HEK293 (cell line): ENCODE measurements at regions not wholly inside any gene's neighbourhood (a gene's known extent, or its start where the extent isn't known, plus 50 kb on each side); places are given as distances from the start of the nearest gene placed in this dataset.

Source experiments
- CTCF ChIA-PET: fragments of 350-600 bp; formaldehyde crosslinking; extraction: SDS; loops from one replicate; lab custom pipeline; 2021; ENCODE audit warnings: antibody characterized with exemption; lab: Yijun Ruan, JAX
- POLR2A ChIA-PET: fragments of 300-600 bp; formaldehyde crosslinking; extraction: SDS; loops from one replicate; lab custom pipeline; 2020; ENCODE audit warnings: antibody characterized with exemption, inconsistent platforms; lab: Yijun Ruan, JAX
- H3K27ac ChIP-seq: fragments of 200-500 bp; sonication (Bioruptor generic); 2 replicates; pipeline ENCODE4 v1.5.1; 2014; ENCODE audit warnings: low read depth, low read length, control low read depth, inconsistent platforms; ENCODE audit errors: extremely low read depth
- H3K36me3 ChIP-seq, 2 experiments: fragments of 200-500 bp in 1 of 2; sonication (Bioruptor generic) in 1 of 2; 1 replicate in 1 of 2; 2 replicates in 1 of 2; pipeline ENCODE4 v1.5.1; 2014 to 2017; ENCODE audit warnings: inconsistent platforms in 2 of 2, low read length in 2 of 2; ENCODE audit not compliant: control insufficient read depth in 2 of 2, insufficient read depth in 1 of 2
- H3K4me1 ChIP-seq: fragments of 200-500 bp; sonication (Bioruptor generic); 2 replicates; pipeline ENCODE4 v1.5.1; 2014; ENCODE audit warnings: mild to moderate bottlenecking, low read length, inconsistent platforms; ENCODE audit not compliant: control insufficient read depth, insufficient read depth
- H3K4me3 ChIP-seq: 2 replicates; pipeline ENCODE4 v1.5.1; 2011; ENCODE audit warnings: low read depth, mild to moderate bottlenecking, control low read depth, low read length, moderate library complexity
- H3K9me3 ChIP-seq: fragments of 200-500 bp; sonication (Bioruptor generic); 2 replicates; pipeline ENCODE4 v1.5.1; 2014; ENCODE audit warnings: low read depth, low read length, inconsistent platforms; ENCODE audit not compliant: control insufficient read depth, insufficient read depth
- EGR2 ChIP-seq: fragments of 450-650 bp; formaldehyde crosslinking; IDR thresholded peaks from 2 replicates; pipeline ENCODE4 v1.5.1; 2016; ENCODE audit warnings: low read depth, missing biosample characterization, missing genetic modification characterization
- GLI4 ChIP-seq: fragments of 450-650 bp; formaldehyde crosslinking; IDR thresholded peaks from 2 replicates; pipeline ENCODE4 v1.5.1; 2016; ENCODE audit warnings: missing biosample characterization, missing genetic modification characterization
- HOXC10 ChIP-seq: sonication (generic); formaldehyde crosslinking; IDR thresholded peaks from 2 replicates; pipeline ENCODE4 v1.8.1; 2023; ENCODE audit warnings: mild to moderate bottlenecking, missing genetic modification reagents
- MYNN ChIP-seq: fragments of 450-650 bp; formaldehyde crosslinking; IDR thresholded peaks from 2 replicates; pipeline ENCODE4 v1.5.1; 2016; ENCODE audit warnings: missing biosample characterization, missing genetic modification characterization, borderline replicate concordance
- TCF7L2 ChIP-seq: IDR thresholded peaks from 2 replicates; pipeline ENCODE4 v1.6.1; 2011; ENCODE audit warnings: low read depth, mild to moderate bottlenecking, inconsistent platforms, low read length, moderate library complexity, borderline replicate concordance
- WT1 ChIP-seq: fragments of 450-650 bp; formaldehyde crosslinking; IDR thresholded peaks from 2 replicates; pipeline ENCODE4 v1.5.1; 2016; ENCODE audit warnings: missing biosample characterization, missing genetic modification characterization
- ZFP69B ChIP-seq: fragments of 450-650 bp; formaldehyde crosslinking; IDR thresholded peaks from 2 replicates; pipeline ENCODE4 v1.5.1; 2016; ENCODE audit warnings: missing biosample characterization, missing genetic modification characterization
- ZNF155 ChIP-seq: fragments of 450-650 bp; formaldehyde crosslinking; IDR thresholded peaks from 2 replicates; pipeline ENCODE4 v1.5.1; 2016; ENCODE audit warnings: missing biosample characterization, missing genetic modification characterization
- ZNF2 ChIP-seq: fragments of 450-650 bp; formaldehyde crosslinking; IDR thresholded peaks from 2 replicates; pipeline ENCODE4 v1.5.1; 2016; ENCODE audit warnings: missing biosample characterization, missing genetic modification characterization
- ZNF324 ChIP-seq: fragments of 450-650 bp; formaldehyde crosslinking; IDR thresholded peaks from 2 replicates; pipeline ENCODE4 v1.5.1; 2016; ENCODE audit warnings: missing biosample characterization, missing genetic modification characterization
- ZNF350 ChIP-seq: fragments of 450-650 bp; formaldehyde crosslinking; IDR thresholded peaks from 2 replicates; pipeline ENCODE4 v1.5.0; 2017; ENCODE audit warnings: missing biosample characterization, mild to moderate bottlenecking, missing genetic modification characterization
- ZNF544 ChIP-seq: fragments of 450-650 bp; formaldehyde crosslinking; IDR thresholded peaks from 2 replicates; pipeline ENCODE4 v1.5.0; 2017; ENCODE audit warnings: missing biosample characterization, missing genetic modification characterization
- ZNF621 ChIP-seq: fragments of 450-650 bp; formaldehyde crosslinking; IDR thresholded peaks from 2 replicates; pipeline ENCODE4 v1.5.1; 2017; ENCODE audit warnings: missing biosample characterization, missing genetic modification characterization
- ZSCAN16 ChIP-seq: fragments of 450-650 bp; formaldehyde crosslinking; IDR thresholded peaks from 2 replicates; pipeline ENCODE4 v1.5.1; 2016; ENCODE audit warnings: missing biosample characterization, missing genetic modification characterization
- TF ChIP-seq, protein P1 (sequence below): fragments of 450-650 bp; formaldehyde crosslinking; IDR thresholded peaks from 2 replicates; pipeline ENCODE4 v1.5.1; 2016; ENCODE audit warnings: missing biosample characterization, missing genetic modification characterization
- TF ChIP-seq, protein P2 (sequence below): fragments of 450-650 bp; IDR thresholded peaks from 2 replicates; pipeline ENCODE4 v1.5.1; 2018; ENCODE audit warnings: missing biosample characterization, missing genetic modification characterization
- TF ChIP-seq, protein P3 (sequence below): fragments of 450-650 bp; formaldehyde crosslinking; IDR thresholded peaks from 2 replicates; pipeline ENCODE4 v1.5.1; 2016; ENCODE audit warnings: missing biosample characterization, missing genetic modification characterization
- TF ChIP-seq, protein P4 (sequence below): fragments of 450-650 bp; formaldehyde crosslinking; IDR thresholded peaks from 2 replicates; pipeline ENCODE4 v1.5.1; 2016; ENCODE audit warnings: missing biosample characterization, missing genetic modification characterization
- TF ChIP-seq, protein P5 (sequence below): fragments of 450-650 bp; formaldehyde crosslinking; IDR thresholded peaks from 2 replicates; pipeline ENCODE4 v1.5.1; 2016; ENCODE audit warnings: missing biosample characterization, missing genetic modification characterization

DNA sequence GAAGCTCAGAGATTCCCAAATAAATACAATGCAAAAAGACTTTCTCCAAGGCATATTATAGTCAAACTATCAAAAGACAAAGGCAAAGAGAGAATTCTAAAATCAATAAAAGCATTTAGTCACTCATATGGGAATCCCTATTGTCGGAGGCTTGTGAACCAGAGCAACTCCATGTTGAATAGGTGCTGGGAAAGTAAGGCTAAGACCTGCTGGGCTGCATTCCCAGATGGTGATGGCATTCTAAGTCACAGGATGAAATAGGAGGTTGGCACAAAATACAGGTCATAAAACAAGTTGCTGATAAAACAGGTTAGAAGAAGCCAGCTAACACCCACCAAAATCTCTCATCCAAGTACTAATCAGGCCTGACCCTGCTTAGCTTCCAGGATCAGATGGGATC lies 84.5 kb downstream of the JRKL start (continued):
- TF ChIP-seq ZNF350 (tag by site-specific recombination), result no peak
- TF ChIP-seq HOXC10 (CRISPR knock-in tag), result no peak
- TF ChIP-seq ZNF621 (tag by site-specific recombination), result no peak
- TF ChIP-seq ZFP69B (tag by site-specific recombination), result no peak
- no peak for TF ChIP-seq WT1 (tag by site-specific recombination)
- no peak for TF ChIP-seq TCF7L2
- no peak for TF ChIP-seq ZNF324 (tag by site-specific recombination)

DNA sequence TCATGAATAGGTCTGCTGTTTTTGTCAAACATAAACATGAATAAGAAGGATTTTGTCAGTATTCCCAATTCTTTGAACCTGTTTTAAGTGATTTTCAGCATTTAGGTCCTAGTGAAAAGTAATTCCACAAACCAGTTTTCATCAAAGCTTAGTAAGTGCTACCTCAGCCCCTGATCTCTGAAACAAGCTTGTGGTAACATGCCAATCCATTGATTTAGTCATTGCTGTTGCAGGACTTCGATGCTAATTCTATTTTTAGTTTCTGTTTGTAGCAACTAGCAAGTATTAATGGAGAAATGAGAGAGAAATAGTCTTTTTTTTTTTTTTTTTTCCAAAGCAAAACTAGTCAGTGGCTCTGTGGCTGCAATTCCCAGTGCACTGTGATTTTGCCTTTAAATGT lies 91.4 kb downstream of the JRKL start:
- Histone ChIP-seq H3K9me3 (no peaks in the 10 kb centered on the region), H3K27ac (no peak overlapping the region), H3K36me3 (no peaks in the 10 kb centered on the region), H3K4me1 (no peaks in the 10 kb centered on the region), H3K4me3 (no peak overlapping the region)
- ChIA-PET POLR2A (no interaction called here), CTCF (interaction anchor here (3.1 kb wide), 1 partner anchor 17 kb away, joined by 23 read pairs; no protein-coding TSS in a partner anchor)
- no peak for TF ChIP-seq GLI4
- TF ChIP-seq, protein P1, sequence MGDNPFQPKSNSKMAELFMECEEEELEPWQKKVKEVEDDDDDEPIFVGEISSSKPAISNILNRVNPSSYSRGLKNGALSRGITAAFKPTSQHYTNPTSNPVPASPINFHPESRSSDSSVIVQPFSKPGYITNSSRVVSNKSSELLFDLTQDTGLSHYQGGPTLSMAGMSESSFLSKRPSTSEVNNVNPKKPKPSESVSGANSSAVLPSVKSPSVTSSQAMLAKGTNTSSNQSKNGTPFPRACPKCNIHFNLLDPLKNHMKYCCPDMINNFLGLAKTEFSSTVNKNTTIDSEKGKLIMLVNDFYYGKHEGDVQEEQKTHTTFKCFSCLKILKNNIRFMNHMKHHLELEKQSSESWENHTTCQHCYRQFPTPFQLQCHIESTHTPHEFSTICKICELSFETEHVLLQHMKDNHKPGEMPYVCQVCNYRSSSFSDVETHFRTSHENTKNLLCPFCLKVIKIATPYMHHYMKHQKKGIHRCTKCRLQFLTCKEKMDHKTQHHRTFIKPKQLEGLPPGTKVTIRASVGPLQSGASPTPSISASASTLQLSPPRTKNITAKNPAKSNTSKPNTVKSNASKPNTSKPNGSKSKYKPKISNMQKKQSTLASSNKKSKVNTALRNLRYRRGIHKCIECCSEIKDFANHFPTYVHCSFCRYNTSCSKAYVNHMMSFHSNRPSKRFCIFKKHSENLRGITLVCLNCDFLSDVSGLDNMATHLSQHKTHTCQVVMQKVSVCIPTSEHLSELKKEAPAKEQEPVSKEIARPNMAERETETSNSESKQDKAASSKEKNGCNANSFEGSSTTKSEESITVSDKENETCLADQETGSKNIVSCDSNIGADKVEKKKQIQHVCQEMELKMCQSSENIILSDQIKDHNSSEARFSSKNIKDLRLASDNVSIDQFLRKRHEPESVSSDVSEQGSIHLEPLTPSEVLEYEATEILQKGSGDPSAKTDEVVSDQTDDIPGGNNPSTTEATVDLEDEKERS (tag by site-specific recombination), result no peak
- no peak for TF ChIP-seq ZNF155 (tag by site-specific recombination)
- TF ChIP-seq ZNF2 (tag by site-specific recombination), result no peak
- TF ChIP-seq, protein P2, sequence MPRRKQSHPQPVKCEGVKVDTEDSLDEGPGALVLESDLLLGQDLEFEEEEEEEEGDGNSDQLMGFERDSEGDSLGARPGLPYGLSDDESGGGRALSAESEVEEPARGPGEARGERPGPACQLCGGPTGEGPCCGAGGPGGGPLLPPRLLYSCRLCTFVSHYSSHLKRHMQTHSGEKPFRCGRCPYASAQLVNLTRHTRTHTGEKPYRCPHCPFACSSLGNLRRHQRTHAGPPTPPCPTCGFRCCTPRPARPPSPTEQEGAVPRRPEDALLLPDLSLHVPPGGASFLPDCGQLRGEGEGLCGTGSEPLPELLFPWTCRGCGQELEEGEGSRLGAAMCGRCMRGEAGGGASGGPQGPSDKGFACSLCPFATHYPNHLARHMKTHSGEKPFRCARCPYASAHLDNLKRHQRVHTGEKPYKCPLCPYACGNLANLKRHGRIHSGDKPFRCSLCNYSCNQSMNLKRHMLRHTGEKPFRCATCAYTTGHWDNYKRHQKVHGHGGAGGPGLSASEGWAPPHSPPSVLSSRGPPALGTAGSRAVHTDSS (tag by site-specific recombination), result no peak
- TF ChIP-seq, protein P3, sequence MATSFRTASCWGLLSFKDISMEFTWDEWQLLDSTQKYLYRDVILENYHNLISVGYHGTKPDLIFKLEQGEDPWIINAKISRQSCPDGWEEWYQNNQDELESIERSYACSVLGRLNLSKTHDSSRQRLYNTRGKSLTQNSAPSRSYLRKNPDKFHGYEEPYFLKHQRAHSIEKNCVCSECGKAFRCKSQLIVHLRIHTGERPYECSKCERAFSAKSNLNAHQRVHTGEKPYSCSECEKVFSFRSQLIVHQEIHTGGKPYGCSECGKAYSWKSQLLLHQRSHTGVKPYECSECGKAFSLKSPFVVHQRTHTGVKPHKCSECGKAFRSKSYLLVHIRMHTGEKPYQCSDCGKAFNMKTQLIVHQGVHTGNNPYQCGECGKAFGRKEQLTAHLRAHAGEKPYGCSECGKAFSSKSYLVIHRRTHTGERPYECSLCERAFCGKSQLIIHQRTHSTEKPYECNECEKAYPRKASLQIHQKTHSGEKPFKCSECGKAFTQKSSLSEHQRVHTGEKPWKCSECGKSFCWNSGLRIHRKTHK (tag by site-specific recombination), result no peak
- TF ChIP-seq, protein P4, sequence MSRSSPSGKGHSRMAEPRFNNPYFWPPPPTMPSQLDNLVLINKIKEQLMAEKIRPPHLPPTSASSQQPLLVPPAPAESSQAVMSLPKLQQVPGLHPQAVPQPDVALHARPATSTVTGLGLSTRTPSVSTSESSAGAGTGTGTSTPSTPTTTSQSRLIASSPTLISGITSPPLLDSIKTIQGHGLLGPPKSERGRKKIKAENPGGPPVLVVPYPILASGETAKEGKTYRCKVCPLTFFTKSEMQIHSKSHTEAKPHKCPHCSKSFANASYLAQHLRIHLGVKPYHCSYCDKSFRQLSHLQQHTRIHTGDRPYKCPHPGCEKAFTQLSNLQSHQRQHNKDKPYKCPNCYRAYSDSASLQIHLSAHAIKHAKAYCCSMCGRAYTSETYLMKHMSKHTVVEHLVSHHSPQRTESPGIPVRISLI, result no peak
- TF ChIP-seq, protein P5, sequence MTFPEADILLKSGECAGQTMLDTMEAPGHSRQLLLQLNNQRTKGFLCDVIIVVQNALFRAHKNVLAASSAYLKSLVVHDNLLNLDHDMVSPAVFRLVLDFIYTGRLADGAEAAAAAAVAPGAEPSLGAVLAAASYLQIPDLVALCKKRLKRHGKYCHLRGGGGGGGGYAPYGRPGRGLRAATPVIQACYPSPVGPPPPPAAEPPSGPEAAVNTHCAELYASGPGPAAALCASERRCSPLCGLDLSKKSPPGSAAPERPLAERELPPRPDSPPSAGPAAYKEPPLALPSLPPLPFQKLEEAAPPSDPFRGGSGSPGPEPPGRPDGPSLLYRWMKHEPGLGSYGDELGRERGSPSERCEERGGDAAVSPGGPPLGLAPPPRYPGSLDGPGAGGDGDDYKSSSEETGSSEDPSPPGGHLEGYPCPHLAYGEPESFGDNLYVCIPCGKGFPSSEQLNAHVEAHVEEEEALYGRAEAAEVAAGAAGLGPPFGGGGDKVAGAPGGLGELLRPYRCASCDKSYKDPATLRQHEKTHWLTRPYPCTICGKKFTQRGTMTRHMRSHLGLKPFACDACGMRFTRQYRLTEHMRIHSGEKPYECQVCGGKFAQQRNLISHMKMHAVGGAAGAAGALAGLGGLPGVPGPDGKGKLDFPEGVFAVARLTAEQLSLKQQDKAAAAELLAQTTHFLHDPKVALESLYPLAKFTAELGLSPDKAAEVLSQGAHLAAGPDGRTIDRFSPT (tag by site-specific recombination), result no peak
- TF ChIP-seq ZNF544 (tag by site-specific recombination), result no peak
- TF ChIP-seq EGR2 (tag by site-specific recombination), result no peak
- no peak for TF ChIP-seq ZSCAN16
- TF ChIP-seq MYNN (tag by site-specific recombination), result no peak
